NCI-H1436 (cell line): ENCODE measurements at regions not wholly inside any gene's neighbourhood (a gene's known extent, or its start where the extent isn't known, plus 50 kb on each side); places are given as distances from the start of the nearest gene placed in this dataset.
"Not testable (repeated sequence)": the region's sequence is repeated elsewhere in the genome, so short reads cannot be mapped to it uniquely, and the experiment has no call there.

Experiments used
- DNase-seq: peaks from one replicate; lab custom pipeline; 2025; lab: John Stamatoyannopoulos, UW

DNA sequence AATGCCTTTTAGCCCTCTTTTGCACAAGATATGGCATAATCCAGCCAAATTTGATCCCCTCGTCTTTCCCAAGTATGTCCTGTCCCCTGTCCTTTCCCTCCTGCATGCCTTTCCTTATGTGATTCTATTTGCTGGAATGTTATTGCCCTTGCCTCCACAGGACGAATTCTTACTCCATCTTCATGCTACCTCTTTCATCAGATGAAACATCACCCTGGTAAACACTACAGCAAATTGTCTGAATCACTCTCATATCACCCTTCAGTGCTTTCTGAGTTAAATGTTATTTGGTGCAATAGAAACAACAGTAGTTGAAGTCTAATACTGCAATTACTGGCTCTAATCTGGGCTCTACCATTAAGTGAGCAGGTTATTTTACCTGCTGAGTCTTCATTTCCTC is 52.2 kb upstream of the FAT1 start:
- DNase-seq: no peak

DNA sequence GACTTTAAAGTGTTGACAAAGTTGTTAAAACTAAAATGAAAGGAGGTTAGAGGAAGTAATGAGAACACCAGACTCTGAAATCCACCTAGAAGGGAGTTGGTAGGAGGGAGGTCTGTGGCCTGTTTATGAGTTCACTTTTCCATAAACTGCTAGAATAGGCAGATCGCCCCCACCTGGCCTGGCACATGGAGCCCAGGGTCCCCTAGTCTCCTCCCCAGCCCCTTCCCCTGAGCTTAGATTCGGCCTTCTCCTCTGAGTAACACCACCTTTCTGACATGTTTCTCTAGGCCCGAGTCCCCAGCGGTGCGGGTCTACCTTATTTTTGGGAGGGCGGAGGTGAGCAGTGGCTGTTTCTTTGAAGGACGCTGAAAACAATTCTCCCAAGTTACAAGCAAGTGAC is 54.5 kb upstream of the FAT1 start:
- DNase-seq: no peak

GRCh38 chr4:186780291-186781031 is 56.8 kb upstream of the FAT1 start:
- DNase-seq: no peak

GRCh38 chr4:186781032-186781917 is 57.6 kb upstream of the FAT1 start:
- no peak for DNase-seq

DNA sequence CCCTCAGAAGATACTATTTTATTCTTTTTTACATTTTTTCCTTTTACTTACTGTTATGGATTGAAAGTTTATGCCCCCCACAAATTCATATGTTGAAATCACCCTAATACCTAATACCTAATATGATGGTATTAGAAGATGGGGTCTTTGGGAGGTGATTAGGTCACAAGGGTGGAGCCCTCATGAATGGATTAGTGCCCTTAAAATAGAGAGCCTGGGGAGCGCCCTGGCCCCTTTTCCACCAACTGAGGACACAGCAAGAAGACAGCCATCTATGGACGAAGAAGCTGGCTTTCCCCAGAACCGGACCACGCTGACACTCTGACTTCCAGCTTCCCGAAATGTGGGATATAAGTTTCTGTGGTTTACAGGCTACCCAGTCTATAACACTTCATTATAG is 58.6 kb upstream of the FAT1 start:
- no peak for DNase-seq

DNA sequence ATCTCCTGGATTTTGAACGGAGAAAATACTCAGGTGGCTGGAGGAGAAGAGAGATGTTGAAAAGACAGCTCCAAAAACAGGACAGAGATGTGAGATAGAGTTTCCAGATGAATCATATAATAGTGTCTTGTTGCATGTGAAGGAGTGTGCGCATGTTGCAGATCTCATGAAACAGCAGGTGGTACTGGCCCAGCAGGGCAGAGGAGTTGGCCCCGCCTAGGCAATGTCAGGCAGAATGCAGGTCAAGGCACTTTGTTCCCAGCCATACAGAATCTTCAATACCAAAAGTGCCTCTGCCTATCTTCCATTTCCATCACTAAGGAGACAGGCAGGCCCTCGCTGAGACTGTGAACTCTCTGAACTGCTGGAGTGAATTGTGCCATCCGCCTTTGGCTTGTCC is 63.9 kb upstream of the FAT1 start:
- DNase-seq: no peak

- DNase-seq: no peak
These were observed 66.0 kb upstream of the FAT1 start for GRCh38 chr4:186789651-186790050.

DNA sequence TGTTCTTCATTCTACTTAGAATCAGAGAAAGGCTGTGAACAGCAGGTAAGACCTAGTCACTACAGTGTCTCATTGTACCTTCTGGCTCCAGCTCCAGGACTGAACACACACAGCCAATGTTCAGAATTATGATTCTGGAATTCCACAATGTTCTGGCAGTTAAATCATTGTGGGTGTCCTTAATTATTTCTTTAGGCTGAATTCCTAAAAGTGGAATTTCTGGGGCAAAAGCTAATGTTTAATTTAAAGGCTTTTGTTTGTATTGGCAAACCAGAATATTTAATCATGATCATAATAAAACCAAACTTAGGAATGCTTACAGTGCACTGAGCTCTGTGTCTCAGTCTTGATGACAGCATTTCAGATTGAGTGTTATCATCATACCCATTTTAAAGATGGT is 67.0 kb upstream of the FAT1 start:
- DNase-seq: no peak

- DNase-seq: no peak
These were observed 69.2 kb upstream of the FAT1 start for GRCh38 chr4:186792728-186793366.

GRCh38 chr4:186798951-186799659 is 75.4 kb upstream of the FAT1 start:
- no peak for DNase-seq

DNA sequence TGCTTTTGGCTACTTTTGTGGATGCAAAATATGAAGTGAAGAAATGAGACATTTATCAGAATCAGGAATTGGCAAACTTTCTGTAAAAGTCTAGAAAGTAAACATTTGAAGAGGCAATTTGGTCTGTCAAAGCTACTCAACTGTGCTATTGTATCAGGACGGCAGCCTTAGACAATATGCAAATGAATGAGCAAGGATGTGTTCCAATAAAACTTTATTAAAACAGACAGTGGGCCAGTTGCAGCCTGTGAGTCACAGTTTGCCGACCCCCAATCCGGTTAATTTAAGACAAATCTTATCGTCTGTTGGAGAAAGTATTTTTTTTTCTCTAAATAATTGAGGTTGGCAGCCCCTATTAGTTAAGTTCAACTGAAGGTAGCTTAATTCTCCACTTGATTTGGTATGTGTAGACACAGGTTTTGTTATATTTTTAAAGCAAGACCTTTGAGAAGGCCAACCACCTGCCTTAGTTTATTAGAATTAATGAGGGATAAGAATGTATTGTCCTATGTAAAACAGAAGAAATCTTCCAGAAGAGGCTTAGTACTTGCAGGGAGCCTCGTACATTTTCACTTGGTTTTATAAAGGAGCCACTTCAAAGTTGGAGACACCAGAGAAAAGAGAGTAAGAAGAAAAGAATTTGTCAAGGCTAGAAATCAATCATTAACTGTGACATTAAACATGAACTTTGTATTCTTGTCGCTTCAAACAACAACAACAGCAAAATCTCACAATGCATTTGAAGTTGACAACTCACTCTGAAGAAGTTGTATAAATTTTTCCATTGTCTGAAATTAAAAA is 81.6 kb upstream of the FAT1 start:
- DNase-seq: no peak

DNA sequence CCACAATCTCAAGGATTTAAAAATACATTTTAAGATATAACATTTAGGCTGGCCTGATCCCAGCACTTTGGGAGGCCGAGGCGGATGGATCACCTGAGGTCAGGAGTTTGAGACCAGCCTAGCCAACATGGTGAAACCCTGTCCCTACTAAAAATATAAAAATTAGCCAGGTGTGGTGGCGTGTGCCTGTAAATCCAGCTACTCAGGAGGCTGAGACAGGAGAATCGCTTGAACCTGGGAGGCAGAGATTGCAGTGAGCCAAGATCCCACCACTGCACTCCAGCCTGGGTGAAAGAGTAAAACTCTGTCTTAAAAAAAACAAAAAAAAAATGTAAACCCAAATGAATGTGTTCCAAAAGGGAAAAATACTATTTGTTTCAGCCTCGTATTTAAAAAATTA is 82.3 kb upstream of the FAT1 start:
- not testable (repeated sequence) for DNase-seq

GRCh38 chr4:186806679-186807421 is 83.2 kb upstream of the FAT1 start:
- no peak for DNase-seq

DNA sequence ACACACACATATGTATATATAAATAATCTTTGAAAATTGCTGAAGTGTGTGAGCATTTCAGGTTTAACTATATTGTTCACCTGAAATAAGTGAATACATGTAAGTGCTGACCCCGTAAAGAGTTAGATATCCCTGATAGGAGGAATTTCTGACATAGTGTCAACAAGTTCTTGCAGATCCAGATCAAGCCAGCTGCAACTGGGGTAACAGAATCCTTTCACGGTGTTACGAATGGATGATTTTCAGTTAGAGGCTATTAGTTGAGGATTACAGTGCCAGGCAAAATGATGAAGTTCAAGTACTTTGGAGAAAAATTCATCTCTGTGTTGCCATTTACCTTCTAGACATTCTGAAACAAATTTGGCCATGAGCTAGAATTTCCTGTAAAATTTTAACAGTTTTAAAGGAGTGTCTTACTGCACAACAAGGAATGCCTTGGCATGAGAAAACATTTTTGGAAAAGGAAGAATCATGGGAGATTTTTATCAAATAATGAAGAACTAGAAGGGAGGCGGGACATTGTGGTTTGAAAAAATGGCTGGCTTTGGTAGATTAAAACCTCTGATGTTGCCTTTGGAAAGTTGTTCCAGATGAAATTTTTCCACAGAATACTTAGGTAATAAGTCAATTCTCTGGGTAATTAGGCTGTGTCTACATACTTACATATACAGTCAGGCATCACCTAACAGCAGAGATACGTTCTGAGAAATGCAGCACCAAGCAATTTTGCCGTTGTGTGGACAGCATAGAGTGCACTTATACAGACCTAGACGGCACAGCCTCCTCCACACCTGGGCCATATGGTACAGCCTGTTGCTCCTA is 84.4 kb upstream of the FAT1 start:
- no peak for DNase-seq

DNA sequence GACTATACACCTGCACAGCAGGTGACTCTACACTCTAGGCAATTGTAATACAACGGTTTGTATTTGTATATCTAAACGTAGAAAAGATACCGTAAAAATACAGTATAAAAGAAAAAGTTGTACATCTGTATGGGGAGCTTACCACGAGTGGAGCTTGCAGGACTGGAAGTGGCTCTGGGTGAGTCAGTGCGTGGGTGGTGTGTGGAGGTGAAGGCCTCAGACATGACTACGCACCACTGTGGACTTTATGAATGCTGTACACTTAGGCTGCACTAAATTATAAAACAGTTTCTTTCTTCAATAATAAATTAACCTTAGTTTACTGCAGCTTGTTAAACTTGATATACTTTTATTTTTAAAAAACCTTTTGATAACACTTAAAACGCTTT is 85.0 kb upstream of the FAT1 start:
- DNase-seq: no peak

DNA sequence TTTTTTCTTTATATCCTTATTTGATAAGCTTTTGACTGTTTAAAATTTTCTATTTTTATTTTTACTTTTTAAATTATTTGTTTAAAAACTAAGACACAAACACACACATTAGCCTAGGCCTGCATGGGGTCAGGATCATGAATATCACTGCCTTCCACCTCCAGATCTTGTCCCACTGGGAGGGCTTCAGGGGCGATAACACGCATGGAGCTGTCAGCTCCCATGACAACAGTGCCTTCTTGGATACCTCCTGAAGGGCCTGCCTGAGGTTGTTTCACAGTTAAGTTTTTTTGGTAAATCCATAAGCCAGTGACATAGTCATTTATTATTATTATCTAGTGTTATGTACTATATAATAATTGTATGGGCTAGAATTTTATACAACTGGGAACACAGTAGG is 85.4 kb upstream of the FAT1 start:
- DNase-seq: no peak

DNA sequence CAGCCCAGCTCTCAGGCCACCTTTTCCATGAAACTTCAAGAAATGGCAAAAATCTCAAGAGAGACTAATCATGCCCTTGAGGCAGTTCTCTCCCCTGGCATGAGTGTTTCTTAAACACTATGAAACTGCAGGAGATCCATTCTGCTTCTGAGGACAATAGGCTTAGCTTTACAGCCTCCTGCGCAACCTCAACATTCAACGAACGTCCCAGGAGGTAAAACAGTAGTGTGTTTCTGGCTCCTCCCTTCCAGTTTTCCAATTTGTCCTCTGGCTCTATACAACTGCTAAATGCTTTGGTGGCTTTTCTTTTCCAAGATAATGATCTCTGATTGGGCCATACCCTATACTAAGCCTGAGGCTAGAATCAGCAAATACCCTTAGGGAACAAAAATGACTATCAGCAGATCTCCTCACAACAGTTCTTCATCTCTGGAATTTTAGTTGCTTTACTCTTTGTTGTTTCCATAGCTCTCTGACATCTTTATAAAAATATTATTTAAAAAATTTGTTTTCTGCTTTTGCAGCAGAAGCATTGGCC is 87.0 kb upstream of the FAT1 start:
- DNase-seq: no peak

DNA sequence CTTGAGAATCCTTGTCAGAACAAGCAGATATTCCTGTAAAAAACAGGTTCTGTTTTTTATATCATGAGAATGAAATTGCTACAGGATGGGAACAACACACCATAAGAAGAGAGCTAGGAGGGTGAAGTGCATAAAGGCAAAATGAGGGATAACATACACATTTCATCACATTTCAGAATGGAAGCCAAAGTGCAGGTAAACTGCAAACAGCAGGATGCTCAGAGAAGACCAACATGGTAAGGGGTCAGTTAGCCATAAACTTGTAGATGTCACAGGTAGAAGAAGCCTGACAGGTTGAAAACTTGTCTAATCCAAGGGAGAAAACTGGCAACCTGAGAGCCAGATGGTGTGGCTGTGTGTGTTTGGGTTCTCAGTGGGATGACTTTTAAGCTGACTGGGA is 88.9 kb upstream of the FAT1 start:
- DNase-seq: no peak

GRCh38 chr4:186813377-186814068 is 89.9 kb upstream of the FAT1 start:
- no peak for DNase-seq
